Fibroblast of pulmonary artery (primary cell): ENCODE measurements at regions not wholly inside any gene's neighbourhood (a gene's known extent, or its start where the extent isn't known, plus 50 kb on each side); places are given as distances from the start of the nearest gene placed in this dataset.

Experiments used
- DNase-seq: peaks from one replicate; pipeline ENCODE4 v3.0.0-alpha.2; 2010; ENCODE audit warnings: low read depth
- H3K4me3 ChIP-seq: replicated peaks from 2 replicates; pipeline ENCODE4 v1.5.1; 2011; ENCODE audit warnings: low read depth, mild to moderate bottlenecking, control low read depth, low read length, moderate library complexity
- TF ChIP-seq, protein P1 (sequence below): IDR thresholded peaks from 2 replicates; pipeline ENCODE4 v1.5.1; 2011; ENCODE audit warnings: mild to moderate bottlenecking, control low read depth, low read length, inconsistent platforms; ENCODE audit errors: missing control alignments

- TF ChIP-seq, protein P1, sequence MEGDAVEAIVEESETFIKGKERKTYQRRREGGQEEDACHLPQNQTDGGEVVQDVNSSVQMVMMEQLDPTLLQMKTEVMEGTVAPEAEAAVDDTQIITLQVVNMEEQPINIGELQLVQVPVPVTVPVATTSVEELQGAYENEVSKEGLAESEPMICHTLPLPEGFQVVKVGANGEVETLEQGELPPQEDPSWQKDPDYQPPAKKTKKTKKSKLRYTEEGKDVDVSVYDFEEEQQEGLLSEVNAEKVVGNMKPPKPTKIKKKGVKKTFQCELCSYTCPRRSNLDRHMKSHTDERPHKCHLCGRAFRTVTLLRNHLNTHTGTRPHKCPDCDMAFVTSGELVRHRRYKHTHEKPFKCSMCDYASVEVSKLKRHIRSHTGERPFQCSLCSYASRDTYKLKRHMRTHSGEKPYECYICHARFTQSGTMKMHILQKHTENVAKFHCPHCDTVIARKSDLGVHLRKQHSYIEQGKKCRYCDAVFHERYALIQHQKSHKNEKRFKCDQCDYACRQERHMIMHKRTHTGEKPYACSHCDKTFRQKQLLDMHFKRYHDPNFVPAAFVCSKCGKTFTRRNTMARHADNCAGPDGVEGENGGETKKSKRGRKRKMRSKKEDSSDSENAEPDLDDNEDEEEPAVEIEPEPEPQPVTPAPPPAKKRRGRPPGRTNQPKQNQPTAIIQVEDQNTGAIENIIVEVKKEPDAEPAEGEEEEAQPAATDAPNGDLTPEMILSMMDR: no peak
- no peak for DNase-seq
- H3K4me3 ChIP-seq: no peak overlapping the region
These were observed 714.8 kb downstream of the ADCYAP1 start for GRCh38 chr18:1619507-1619906.

DNA sequence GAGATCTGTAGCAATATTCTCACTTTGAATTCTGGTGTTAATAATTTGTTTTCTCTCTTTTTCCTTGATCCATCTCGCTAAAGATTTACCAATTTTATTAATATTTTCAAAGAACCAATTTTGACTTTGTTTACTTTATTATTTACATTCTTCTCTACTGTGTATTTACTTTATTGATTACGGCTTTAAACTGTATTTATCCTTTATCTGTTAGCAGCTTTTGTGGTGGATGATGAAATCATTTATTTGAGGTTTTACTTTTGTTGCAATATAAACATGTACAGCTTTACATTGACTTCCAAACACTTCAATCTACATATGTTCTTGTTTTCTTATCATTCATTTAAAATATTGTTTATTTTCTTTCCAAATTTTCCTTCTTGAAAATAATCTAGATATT, 719.9 kb downstream of the ADCYAP1 start:
- TF ChIP-seq, protein P1: no peak
- no peak overlapping the region for H3K4me3 ChIP-seq
- no peak for DNase-seq

GRCh38 chr18:1627494-1627893, 722.8 kb downstream of the ADCYAP1 start:
- H3K4me3 ChIP-seq: no peak overlapping the region
- no peak for DNase-seq
- TF ChIP-seq, protein P1: no peak

- H3K4me3 ChIP-seq: no peak overlapping the region
- TF ChIP-seq, protein P1: no peak
- no peak for DNase-seq
These were observed 744.0 kb downstream of the ADCYAP1 start for GRCh38 chr18:1648712-1649111.

DNA sequence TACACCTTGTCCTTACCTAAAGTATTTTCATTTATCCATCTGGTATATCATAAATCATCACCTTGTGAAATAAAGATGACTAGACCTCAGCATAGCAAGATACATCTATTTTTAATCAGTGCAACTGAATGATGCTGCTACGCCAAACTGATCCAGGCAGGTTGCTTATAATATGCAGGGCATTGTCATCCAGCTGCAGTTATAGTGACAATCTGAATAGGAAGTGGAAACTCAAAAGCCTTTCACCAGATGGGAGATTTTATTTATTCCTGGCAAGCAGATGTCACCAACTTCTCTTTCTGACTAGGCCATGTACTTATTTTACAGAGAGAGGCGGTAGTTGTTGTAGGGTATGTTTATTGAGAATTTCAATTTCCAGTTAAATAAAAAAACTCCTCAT, 747.3 kb downstream of the ADCYAP1 start:
- TF ChIP-seq, protein P1: no peak
- H3K4me3 ChIP-seq: no peak overlapping the region
- DNase-seq: no peak

DNA sequence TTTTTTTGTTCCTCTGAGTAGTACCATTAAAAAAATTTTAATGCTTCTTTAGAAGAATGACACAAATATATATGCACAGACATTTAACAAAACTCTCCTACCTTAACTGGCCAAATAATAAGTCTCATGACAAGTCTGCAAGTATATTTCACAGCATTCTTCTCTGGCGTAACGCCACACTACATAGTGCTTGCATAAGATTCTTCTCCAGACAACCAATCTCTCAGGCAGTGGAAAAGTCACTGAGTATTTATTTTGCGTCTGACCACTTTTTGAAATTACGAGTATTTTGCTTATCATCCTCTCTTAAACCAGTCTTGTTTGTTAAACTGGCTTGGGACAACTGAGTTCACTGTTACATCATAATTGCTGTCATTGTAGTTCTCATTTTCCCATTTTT, 749.2 kb downstream of the ADCYAP1 start:
- TF ChIP-seq, protein P1: no peak
- no peak for DNase-seq
- no peak overlapping the region for H3K4me3 ChIP-seq

- no peak overlapping the region for H3K4me3 ChIP-seq
- TF ChIP-seq, protein P1: no peak
- DNase-seq: no peak
These were observed 753.2 kb downstream of the ADCYAP1 start for GRCh38 chr18:1657876-1658275.
